CD4-positive, alpha-beta T cell (primary cell): ENCODE measurements at regions not wholly inside any gene's neighbourhood (a gene's known extent, or its start where the extent isn't known, plus 50 kb on each side); places are given as distances from the start of the nearest gene placed in this dataset.

ENCODE experiments used
- ATAC-seq: fragments of 200-7000 bp; cut with Tn5 transposase; one replicate; pipeline ENCODE4 v1.10.0; 2022; ENCODE audit warnings: mild to moderate bottlenecking; ENCODE audit not compliant: poor library complexity
- CTCF ChIA-PET: fragments of 350-600 bp; sonication (Branson Sonifier 250); formaldehyde crosslinking; loops from one replicate; lab custom pipeline; 2021; ENCODE audit warnings: antibody characterized with exemption, inconsistent platforms; lab: Charles Lee
- POLR2A ChIA-PET: fragments of 350-600 bp; sonication (Branson Sonifier 250); formaldehyde crosslinking; loops from one replicate; lab custom pipeline; 2021; ENCODE audit warnings: antibody characterized with exemption, inconsistent platforms; lab: Charles Lee
- DNase-seq, 14 experiments: peaks; one replicate each; pipeline ENCODE4 v3.0.0-alpha.2; 2013 to 2020; ENCODE audit warnings: mixed read lengths in 2 of 14
- H3K27ac ChIP-seq, 2 donors: one replicate each; pipeline versions ENCODE4 v1.5.1 to v1.7.0; 2013; ENCODE audit warnings: low read length in 2 of 2, low read depth in 1 of 2, mild to moderate bottlenecking in 1 of 2
- H3K27me3 ChIP-seq, 2 experiments: 1 replicate in 1 of 2; 2 replicates in 1 of 2; pipeline versions ENCODE4 v1.6.1 to v1.7.0; 2013; ENCODE audit warnings: low read length in 2 of 2, control low read depth in 1 of 2, mild to moderate bottlenecking in 1 of 2, moderate library complexity in 1 of 2; ENCODE audit not compliant: insufficient read depth in 2 of 2, control insufficient read depth in 1 of 2
- H3K36me3 ChIP-seq: one replicate; pipeline ENCODE4 v1.6.1; 2013; ENCODE audit warnings: low read length, control low read depth; ENCODE audit not compliant: insufficient read depth
- H3K4me1 ChIP-seq: one replicate; pipeline ENCODE4 v1.6.1; 2013; ENCODE audit warnings: low read length, control low read depth; ENCODE audit not compliant: insufficient read depth
- H3K4me3 ChIP-seq: one replicate; pipeline ENCODE4 v1.5.1; 2013; ENCODE audit warnings: mild to moderate bottlenecking, low read length, moderate library complexity
- H3K9me3 ChIP-seq, 2 experiments: 1 replicate in 1 of 2; 2 replicates in 1 of 2; pipeline versions ENCODE4 v1.6.1 to v1.7.0; 2013; ENCODE audit warnings: low read length in 2 of 2, mild to moderate bottlenecking in 2 of 2, control low read depth in 1 of 2, moderate library complexity in 1 of 2; ENCODE audit not compliant: control insufficient read depth in 1 of 2, insufficient read depth in 1 of 2
- H3K27ac Mint-ChIP-seq: one replicate; pipeline ENCODE4 v1.8.0; 2020; ENCODE audit warnings: mixed read lengths
- H3K27me3 Mint-ChIP-seq: one replicate; pipeline ENCODE4 v1.8.0; 2021; ENCODE audit warnings: mixed read lengths
- H3K36me3 Mint-ChIP-seq: one replicate; pipeline ENCODE4 v1.8.0; 2021; ENCODE audit warnings: low read depth, mixed read lengths
- H3K4me1 Mint-ChIP-seq: one replicate; pipeline ENCODE4 v1.8.0; 2021; ENCODE audit warnings: low read depth, mixed read lengths
- H3K4me3 Mint-ChIP-seq: one replicate; pipeline ENCODE4 v1.8.0; 2020; ENCODE audit warnings: mild to moderate bottlenecking, mixed read lengths
- H3K9me3 Mint-ChIP-seq: one replicate; pipeline ENCODE4 v1.8.0; 2020; ENCODE audit warnings: mixed read lengths
- intact Hi-C, 2 experiments: fragments of 100-400 bp; cut with DNase I in 1 of 2; cut with micrococcal nuclease in 1 of 2; formaldehyde crosslinking; loops; one replicate each; pipeline versions ENCODE4 v1.15.1 to v1.9.0; 2023 to 2025; cut with DNase I, micrococcal nuclease
- TF ChIP-seq, protein P1 (sequence below): fragments of 200-600 bp; IDR thresholded peaks from one replicate; pipeline ENCODE4 v1.8.0; 2022; ENCODE audit warnings: antibody characterized with exemption, mild to moderate bottlenecking

DNA sequence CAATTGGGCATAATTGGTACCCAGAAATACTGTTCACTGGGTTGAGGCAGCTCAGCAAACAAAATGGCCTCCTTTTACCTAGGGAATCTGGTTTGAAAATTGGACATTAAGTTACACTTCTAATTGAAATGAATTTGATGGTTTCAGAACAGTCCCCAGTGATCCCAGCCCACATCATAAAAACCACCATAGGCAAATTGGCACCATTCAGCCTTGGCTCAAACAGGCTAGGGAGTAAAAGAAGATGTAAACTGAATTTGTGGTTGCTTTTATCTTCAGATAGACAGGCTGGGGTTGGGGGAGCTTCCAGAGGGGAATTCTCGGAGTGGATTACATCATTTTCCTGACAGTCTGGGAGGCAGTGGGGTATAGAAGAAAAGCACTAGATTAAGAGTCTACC is 576.5 kb downstream of the MID1IP1 start:
- Mint-ChIP-seq H3K27me3 (no peaks in the 10 kb centered on the region), H3K4me1 (no peaks in the 10 kb centered on the region), H3K9me3 (peaks cover 2% of the 10 kb centered on the region), H3K4me3 (no peak overlapping the region), H3K36me3 (no peaks in the 10 kb centered on the region), H3K27ac (no peak overlapping the region)
- no peak for ATAC-seq
- no peaks in the 10 kb centered on the region for H3K9me3 ChIP-seq
- no peaks in the 10 kb centered on the region for H3K4me1 ChIP-seq
- ChIA-PET CTCF (no interaction called here), POLR2A (no interaction called here)
- H3K4me3 ChIP-seq = no peak overlapping the region
- TF ChIP-seq, protein P1, sequence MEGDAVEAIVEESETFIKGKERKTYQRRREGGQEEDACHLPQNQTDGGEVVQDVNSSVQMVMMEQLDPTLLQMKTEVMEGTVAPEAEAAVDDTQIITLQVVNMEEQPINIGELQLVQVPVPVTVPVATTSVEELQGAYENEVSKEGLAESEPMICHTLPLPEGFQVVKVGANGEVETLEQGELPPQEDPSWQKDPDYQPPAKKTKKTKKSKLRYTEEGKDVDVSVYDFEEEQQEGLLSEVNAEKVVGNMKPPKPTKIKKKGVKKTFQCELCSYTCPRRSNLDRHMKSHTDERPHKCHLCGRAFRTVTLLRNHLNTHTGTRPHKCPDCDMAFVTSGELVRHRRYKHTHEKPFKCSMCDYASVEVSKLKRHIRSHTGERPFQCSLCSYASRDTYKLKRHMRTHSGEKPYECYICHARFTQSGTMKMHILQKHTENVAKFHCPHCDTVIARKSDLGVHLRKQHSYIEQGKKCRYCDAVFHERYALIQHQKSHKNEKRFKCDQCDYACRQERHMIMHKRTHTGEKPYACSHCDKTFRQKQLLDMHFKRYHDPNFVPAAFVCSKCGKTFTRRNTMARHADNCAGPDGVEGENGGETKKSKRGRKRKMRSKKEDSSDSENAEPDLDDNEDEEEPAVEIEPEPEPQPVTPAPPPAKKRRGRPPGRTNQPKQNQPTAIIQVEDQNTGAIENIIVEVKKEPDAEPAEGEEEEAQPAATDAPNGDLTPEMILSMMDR = no peak
- intact Hi-C loops = no loop called here
- no peaks in the 10 kb centered on the region for H3K27me3 ChIP-seq
- no peak for DNase-seq
- H3K36me3 ChIP-seq = no peaks in the 10 kb centered on the region
- H3K27ac ChIP-seq = no peak overlapping the region

DNA sequence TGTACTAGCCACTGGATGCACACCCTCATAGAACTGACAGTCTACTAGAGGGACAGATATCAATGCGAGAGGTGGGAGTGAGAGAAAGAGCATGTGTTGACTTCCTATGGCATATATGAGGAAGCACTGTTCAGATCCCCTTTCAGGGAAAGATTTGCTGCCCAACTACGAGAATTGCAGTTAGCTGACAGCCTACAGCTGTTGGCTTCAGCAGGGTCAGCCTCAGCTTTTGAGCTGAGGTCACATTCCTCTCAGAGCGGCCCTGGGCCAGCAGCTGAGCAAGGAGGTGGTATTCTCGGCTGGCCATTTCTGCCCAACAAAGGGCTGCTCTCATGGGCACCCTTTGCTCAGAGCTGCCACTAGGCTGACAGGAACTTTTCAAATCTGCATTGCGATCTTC is 580.2 kb downstream of the MID1IP1 start:
- ChIA-PET POLR2A (no interaction called here), CTCF (no interaction called here)
- Histone ChIP-seq H3K27ac (no peak overlapping the region), H3K27me3 (no peaks in the 10 kb centered on the region), H3K4me1 (no peaks in the 10 kb centered on the region), H3K36me3 (no peaks in the 10 kb centered on the region), H3K4me3 (no peak overlapping the region), H3K9me3 (no peaks in the 10 kb centered on the region)
- Mint-ChIP-seq H3K9me3 (no peaks in the 10 kb centered on the region), H3K36me3 (no peaks in the 10 kb centered on the region), H3K27ac (no peak overlapping the region), H3K27me3 (no peaks in the 10 kb centered on the region), H3K4me1 (peaks cover 7% of the 10 kb centered on the region), H3K4me3 (no peak overlapping the region)
- intact Hi-C loops = no loop called here
- TF ChIP-seq, protein P1 = no peak
- ATAC-seq (no peak), DNase-seq (no peak)

DNA sequence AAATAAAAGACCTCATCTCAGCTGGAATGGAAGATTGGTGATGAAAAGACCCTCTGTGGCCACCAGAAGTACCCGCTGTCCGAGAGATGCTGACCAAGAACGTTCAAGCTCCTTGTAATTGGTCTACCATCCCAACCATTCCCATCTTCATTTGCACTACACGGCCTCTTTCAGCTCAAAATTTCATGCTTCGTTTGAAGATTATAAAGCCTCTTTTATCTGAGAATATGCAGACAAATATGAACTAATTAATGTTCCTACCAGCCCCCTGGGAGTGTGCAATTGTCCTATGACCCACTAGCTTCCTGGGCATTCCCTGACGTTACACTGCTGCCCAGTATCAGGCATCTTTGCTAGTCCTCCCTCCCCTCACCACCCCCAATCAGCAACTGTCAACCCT is 583.7 kb downstream of the MID1IP1 start:
- ChIA-PET CTCF (interaction anchor here (1.1 kb wide), 1 partner anchor 10 kb away, joined by 3 read pairs; no protein-coding TSS in a partner anchor), POLR2A (no interaction called here)
- no peak for ATAC-seq
- no peak overlapping the region for H3K27ac Mint-ChIP-seq
- peaks cover 7% of the 10 kb centered on the region for H3K4me1 Mint-ChIP-seq
- H3K36me3 ChIP-seq = no peaks in the 10 kb centered on the region
- no peaks in the 10 kb centered on the region for H3K9me3 Mint-ChIP-seq
- H3K27me3 Mint-ChIP-seq = no peaks in the 10 kb centered on the region
- intact Hi-C loops = no loop called here
- no peaks in the 10 kb centered on the region for H3K9me3 ChIP-seq
- H3K4me3 Mint-ChIP-seq = no peak overlapping the region
- H3K4me3 ChIP-seq = no peak overlapping the region
- H3K36me3 Mint-ChIP-seq = no peaks in the 10 kb centered on the region
- no peak for DNase-seq
- no peak overlapping the region for H3K27ac ChIP-seq
- H3K27me3 ChIP-seq = no peaks in the 10 kb centered on the region
- TF ChIP-seq, protein P1 = no peak
- no peaks in the 10 kb centered on the region for H3K4me1 ChIP-seq
